ENCODE measurements at regions not wholly inside any gene's neighbourhood (a gene's known extent, or its start where the extent isn't known, plus 50 kb on each side); places are given as distances from the start of the nearest gene placed in this dataset.

DNA sequence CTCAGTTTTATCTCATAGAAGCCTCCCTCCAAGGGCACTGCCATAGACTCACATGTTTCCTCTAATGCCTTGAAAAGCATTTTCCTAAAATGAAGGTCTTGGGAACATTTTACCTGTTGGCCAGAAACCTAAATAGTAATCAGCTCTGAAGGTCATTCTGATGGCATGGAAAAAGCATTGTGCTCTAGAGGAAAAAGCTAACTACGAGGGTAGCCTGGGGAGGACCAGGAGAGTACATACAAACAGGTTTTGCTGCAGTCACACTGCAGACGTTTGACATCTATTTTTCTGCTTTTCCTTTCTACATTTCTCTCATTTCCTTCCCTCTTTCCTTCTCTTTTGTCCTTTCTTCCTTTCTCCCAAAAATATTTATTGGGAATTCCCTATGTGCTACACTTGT lies 103.3 kb upstream of the SORBS2 start:
- H3K79me2 ChIP-seq (ENCODE audit: control insufficient read depth, insufficient read depth, low read length) = no peaks in the 10 kb centered on the region
- H3K9me1 ChIP-seq (ENCODE audit: control insufficient read depth, extremely low read depth, insufficient read depth, low read length) = no peaks in the 10 kb centered on the region
- H3K4me1 ChIP-seq (ENCODE audit: control insufficient read depth, extremely low read depth, insufficient read depth, low read length) = no peaks in the 10 kb centered on the region
- no peak overlapping the region for H3K27ac ChIP-seq (ENCODE audit: control insufficient read depth, insufficient read depth, low read length)
- no peaks in the 10 kb centered on the region for H3K27me3 ChIP-seq (ENCODE audit: control insufficient read depth, extremely low read depth, insufficient read depth, low read length)
- dilution Hi-C loops (cut with MboI; ENCODE audit: extremely low pct_ligation_motif_present, low sequenced_read_pairs) = no loop called here
- TF ChIP-seq CTCF (optimal IDR thresholded peaks at IDR 0.05 in 1 of 3, IDR thresholded peaks at IDR 0.05 in 1 of 3, conservative IDR thresholded peaks at IDR 0.05 in 1 of 3; ENCODE audit: extremely low read depth in 1 of 3, insufficient read depth in 2 of 3, low read length in 3 of 3) = no peak
- no peak for TF ChIP-seq EZH2 (IDR thresholded peaks at IDR 0.05; ENCODE audit: low read length)
- DNase-seq (ENCODE audit: low read depth, low spot score) (no peak), FAIRE-seq (no peak)
- H3K36me3 ChIP-seq (ENCODE audit: control insufficient read depth in 2 of 2, extremely low read depth in 1 of 2, insufficient read depth in 2 of 2, low read length in 2 of 2) = no peaks in the 10 kb centered on the region
- H3K9ac ChIP-seq (ENCODE audit: control insufficient read depth, extremely low read depth, insufficient read depth, low read length) = no peak overlapping the region
- no peak overlapping the region for H2AFZ ChIP-seq (ENCODE audit: control insufficient read depth, low read length)
- H3K9me3 ChIP-seq (ENCODE audit: control insufficient read depth, low read depth, low read length) = no peaks in the 10 kb centered on the region
- no peak overlapping the region for H3K4me3 ChIP-seq (ENCODE audit: control insufficient read depth in 2 of 3, extremely low read depth in 1 of 3, insufficient read depth in 2 of 3, low read depth in 1 of 3, low read length in 3 of 3)
- no peak overlapping the region for H3K4me2 ChIP-seq (ENCODE audit: control insufficient read depth, extremely low read depth, insufficient read depth, low read depth, low read length)
- no peaks in the 10 kb centered on the region for H4K20me1 ChIP-seq (ENCODE audit: control insufficient read depth, extremely low read depth, insufficient read depth, low read length)

GRCh38 chr4:185915817-185916216 lies 103.8 kb upstream of the SORBS2 start:
- DNase-seq (ENCODE audit: low read depth, low spot score) (no peak), FAIRE-seq (no peak)
- TF ChIP-seq EZH2 (IDR thresholded peaks at IDR 0.05; ENCODE audit: low read length) = no peak
- no peak for TF ChIP-seq CTCF (optimal IDR thresholded peaks at IDR 0.05 in 1 of 3, IDR thresholded peaks at IDR 0.05 in 1 of 3, conservative IDR thresholded peaks at IDR 0.05 in 1 of 3; ENCODE audit: extremely low read depth in 1 of 3, insufficient read depth in 2 of 3, low read length in 3 of 3)
- no peaks in the 10 kb centered on the region for H3K9me3 ChIP-seq (ENCODE audit: control insufficient read depth, low read depth, low read length)
- no peak overlapping the region for H2AFZ ChIP-seq (ENCODE audit: control insufficient read depth, low read length)
- no peaks in the 10 kb centered on the region for H3K9me1 ChIP-seq (ENCODE audit: control insufficient read depth, extremely low read depth, insufficient read depth, low read length)
- H3K4me3 ChIP-seq (ENCODE audit: control insufficient read depth in 2 of 3, extremely low read depth in 1 of 3, insufficient read depth in 2 of 3, low read depth in 1 of 3, low read length in 3 of 3) = no peak overlapping the region
- no peaks in the 10 kb centered on the region for H3K36me3 ChIP-seq (ENCODE audit: control insufficient read depth in 2 of 2, extremely low read depth in 1 of 2, insufficient read depth in 2 of 2, low read length in 2 of 2)
- H3K4me2 ChIP-seq (ENCODE audit: control insufficient read depth, extremely low read depth, insufficient read depth, low read depth, low read length) = no peak overlapping the region
- H3K4me1 ChIP-seq (ENCODE audit: control insufficient read depth, extremely low read depth, insufficient read depth, low read length) = no peaks in the 10 kb centered on the region
- H3K9ac ChIP-seq (ENCODE audit: control insufficient read depth, extremely low read depth, insufficient read depth, low read length) = no peak overlapping the region
- no peaks in the 10 kb centered on the region for H3K27me3 ChIP-seq (ENCODE audit: control insufficient read depth, extremely low read depth, insufficient read depth, low read length)
- H3K79me2 ChIP-seq (ENCODE audit: control insufficient read depth, insufficient read depth, low read length) = no peaks in the 10 kb centered on the region
- H4K20me1 ChIP-seq (ENCODE audit: control insufficient read depth, extremely low read depth, insufficient read depth, low read length) = no peaks in the 10 kb centered on the region
- dilution Hi-C loops (cut with MboI; ENCODE audit: extremely low pct_ligation_motif_present, low sequenced_read_pairs) = no loop called here
- H3K27ac ChIP-seq (ENCODE audit: control insufficient read depth, insufficient read depth, low read length) = no peak overlapping the region
